ENCODE measurements at regions not wholly inside any gene's neighbourhood (a gene's known extent, or its start where the extent isn't known, plus 50 kb on each side); places are given as distances from the start of the nearest gene placed in this dataset.

- no peak for DNase-seq
These were observed 514.3 kb upstream of the JARID2 start for GRCh38 chr6:14731611-14732010.

- DNase-seq = no peak
These were observed 513.5 kb upstream of the JARID2 start for GRCh38 chr6:14732226-14732843.

DNA sequence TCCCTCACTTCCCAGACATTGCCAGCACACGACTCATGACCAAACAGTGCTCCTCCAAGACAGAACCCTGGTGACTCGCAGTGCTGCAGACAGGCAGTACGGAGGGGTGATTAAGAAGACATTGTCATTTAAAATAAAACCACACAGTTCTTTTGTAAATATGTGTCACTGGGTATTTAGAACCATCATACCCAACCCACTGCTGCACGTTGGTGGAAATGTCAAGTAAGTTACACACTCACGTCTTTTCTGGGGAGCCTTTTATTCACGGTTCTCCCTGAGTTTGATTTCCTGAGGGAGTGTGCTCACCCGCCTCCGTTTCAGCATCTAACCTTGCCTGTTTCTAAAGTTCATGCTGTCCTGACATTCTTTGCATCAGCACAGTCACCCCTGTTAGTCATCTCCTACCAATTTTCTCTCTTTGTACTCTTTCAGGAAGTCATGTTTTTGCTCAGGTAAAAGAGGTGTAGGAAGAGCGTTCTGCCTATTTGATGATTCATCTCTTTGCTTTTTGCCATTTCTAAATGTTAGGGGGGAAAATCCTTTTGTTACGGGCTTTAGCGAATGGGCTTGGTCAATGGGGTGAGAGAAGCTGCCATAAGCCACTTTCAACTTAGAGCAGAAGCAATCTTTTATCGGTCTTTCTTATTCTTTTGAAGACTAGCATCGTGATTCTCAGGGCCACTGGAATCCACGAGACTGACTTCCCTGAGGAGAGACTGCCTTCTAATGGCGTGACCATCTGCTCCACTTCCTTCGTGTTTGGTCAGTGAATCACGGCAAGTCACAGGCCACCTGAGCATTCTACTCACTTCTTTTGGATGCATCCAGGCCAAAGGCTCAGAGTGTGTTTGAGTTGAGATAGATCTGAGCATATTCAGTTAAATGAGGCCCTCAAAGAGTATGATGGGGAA is 512.8 kb upstream of the JARID2 start:
- peak; percentile 84 for DNase-seq

DNA sequence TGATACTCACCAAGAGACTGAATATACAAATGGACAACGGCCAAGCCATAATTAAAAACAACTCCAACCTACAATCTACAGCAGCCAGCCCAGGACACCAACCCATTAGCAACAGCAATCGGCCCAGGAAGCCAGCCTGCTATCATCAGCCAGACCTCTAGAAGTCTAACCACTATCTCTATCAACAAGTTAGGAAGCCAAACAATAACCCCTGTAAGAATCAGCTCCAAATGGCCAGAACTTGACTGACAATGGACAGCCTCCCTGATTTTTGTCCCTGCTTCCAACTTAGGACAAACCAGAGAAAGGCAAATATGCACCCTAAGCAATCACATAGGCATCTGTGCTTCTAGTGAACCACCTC is 511.8 kb upstream of the JARID2 start:
- DNase-seq = no peak

DNA sequence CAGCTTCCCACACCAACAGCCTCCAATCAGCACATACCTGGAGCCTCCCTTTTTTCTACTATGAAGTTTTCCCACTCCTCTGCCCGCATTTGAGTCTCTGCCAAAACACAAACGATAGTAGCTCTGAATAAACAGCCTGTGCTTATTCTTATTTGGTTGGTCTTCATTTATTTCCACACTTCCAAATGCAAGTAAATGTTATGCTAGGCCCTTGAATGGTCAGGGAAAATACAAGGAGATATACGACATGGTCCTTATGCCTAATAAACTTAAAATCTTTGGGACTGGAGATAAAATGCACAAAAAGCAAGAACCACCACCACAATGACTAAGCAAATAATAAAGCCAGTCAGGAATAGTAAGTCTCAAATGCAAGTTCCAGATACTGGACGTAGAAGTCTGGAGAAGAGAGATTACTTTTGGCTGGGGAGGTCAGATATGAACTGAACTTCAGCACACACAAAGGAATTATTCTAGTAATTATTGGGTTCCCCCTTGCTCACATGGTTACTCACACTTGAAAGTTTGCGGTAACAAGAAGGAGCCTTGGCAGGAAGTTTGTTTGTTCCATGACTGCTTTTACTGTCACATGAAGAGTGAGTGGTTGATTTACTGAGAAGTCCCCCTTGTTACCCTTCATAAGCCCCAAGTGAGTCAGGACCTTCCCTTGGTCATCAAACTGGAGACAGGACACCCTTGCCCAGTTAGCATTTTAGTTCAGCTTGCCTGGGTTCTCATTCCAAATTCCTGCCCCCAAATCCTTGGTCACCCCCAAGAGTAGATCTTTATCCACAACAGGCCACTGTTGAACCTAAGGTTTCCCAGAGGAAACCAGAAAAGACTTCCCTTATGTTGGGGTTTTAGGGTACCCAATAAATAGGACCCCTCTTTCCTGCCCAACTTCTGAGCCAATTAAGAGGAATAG is 511.2 kb upstream of the JARID2 start:
- peak; percentile 92 for DNase-seq

GRCh38 chr6:14735956-14736486 is 509.8 kb upstream of the JARID2 start:
- peak; percentile 61 for DNase-seq

DNA sequence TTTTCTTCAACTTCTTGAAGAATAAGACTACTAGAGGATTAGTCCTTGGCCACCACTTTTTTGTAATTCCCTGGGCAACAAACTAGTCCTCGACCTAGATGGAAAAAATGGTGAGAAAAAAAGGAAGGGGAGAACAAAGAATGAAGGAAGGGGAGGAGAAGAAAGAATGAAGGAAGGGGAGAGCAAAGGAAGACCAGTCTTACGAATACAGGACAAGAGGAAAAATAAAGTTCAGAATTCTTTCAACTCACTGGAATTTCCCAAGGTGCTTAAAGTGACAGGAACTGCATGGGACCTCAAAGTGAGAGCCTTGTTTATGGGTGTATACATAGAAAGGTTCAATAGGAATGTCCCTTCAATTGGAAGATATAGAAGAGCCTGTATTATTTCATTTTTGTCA is 509.3 kb upstream of the JARID2 start:
- no peak for DNase-seq

DNA sequence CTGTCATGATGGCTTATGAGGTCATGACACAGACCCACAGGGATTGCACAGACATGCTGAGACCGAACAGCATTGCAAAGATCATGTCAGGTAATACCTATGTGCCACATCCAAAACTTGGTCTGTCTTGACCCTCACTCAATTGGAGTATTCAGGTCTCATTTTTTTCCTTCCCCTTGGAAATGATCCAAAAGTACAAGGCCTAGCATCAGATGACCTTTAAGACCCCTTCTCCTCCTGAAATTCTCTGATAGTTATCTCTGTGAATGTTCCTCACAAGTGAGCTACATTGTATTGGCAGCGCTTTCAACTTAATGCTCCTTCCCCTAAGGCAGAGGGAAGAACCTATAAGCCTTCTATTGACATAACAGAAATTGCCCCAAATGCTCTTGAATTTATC is 507.4 kb upstream of the JARID2 start:
- no peak for DNase-seq

- DNase-seq = no peak
These were observed 506.9 kb upstream of the JARID2 start for GRCh38 chr6:14738933-14739332.

DNA sequence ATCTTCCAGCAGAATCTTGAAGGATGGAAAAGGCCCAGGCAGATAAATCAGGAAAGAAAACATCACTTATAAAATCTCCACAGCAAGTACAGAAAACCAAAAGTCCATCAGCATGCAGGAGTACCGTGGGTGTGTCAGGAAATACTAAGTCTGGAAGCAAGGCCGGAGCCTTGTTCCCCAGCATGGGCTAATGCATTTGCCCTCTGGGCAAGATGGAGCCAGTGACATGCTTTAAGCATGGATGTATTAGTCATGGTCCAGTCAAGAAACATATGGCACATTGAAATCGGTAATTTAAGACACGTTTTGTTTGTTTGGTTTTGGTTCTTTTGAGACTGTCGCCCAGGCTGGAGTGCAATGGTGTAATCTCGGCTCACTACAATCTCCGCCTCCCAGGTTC is 506.0 kb upstream of the JARID2 start:
- DNase-seq = no peak

DNA sequence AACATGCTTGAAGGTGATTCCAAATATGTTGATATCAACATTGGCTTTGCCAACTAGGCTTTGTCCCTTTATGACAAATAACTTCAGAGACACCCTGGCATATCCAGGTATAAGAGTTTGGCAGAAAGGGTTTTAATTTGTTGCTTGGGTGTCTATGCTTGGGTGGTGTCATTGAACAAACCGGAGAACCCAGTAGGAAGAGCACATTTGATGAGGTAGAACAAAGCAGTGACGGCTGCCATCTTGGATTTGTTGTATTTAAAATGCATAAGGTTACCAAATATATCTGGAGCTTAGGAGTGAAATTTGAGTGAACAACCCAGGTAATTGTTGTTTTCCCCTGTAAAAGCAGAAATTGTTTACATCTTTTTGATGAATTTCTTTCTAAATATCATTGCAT is 503.7 kb upstream of the JARID2 start:
- DNase-seq = no peak

- DNase-seq = no peak
These were observed 503.2 kb upstream of the JARID2 start for GRCh38 chr6:14742680-14743079.

GRCh38 chr6:14743144-14743473 is 502.8 kb upstream of the JARID2 start:
- no peak for DNase-seq

DNA sequence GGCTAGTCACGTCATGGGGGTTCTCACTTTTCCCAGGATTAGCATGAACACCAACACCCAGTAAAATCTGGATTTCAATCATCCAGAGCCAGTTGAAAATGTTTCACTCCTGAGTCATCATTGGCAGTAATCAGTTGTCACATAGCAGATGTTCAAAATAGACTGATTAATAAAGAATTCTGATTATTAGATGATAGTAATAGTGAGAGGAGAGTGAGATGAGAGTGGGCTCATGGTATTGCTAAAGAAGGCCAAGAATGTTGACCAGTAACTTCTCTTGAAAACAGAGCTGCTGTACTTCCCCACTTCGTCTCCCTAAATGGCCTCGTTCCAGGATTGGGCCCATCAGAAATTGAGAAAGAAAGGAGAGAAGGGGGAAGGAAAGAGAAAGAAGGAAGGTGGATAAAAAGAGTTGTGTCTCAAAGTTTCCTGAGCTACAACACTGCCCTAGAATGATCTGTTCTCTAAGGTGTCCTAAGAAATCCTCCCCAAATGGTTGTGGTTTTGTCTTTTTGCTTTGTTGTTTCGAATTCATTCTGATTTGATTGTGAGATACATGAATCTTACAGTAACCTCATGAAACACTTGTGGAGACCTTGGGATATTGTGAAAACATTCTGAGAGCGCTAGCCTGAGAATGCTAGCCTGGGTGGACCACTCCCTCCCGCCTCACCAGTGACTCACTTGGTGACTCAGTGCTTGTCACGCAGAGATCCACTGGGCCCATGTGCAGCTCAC is 502.2 kb upstream of the JARID2 start:
- peak; percentile 94 for DNase-seq

DNA sequence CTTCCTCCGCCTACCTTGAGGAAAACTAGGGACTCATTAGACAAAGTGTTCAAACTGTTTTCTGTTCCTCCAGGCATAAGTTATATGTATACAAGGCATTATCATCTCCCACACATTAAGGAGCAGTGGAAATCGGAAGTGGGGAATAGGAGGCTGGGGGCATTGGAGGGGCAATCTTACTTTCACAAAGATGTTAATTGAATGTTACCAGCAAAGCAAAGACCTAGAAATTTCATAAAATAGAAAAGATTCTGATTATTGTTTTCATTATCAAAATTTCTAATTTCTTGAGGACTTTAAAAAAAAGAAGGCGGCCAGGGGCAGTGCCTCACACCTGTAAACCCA is 501.7 kb upstream of the JARID2 start:
- no peak for DNase-seq

- DNase-seq = no peak
These were observed 499.6 kb upstream of the JARID2 start for GRCh38 chr6:14746139-14746837.

- DNase-seq = peak; percentile 63
These were observed 497.9 kb upstream of the JARID2 start for GRCh38 chr6:14747881-14748520.

DNA sequence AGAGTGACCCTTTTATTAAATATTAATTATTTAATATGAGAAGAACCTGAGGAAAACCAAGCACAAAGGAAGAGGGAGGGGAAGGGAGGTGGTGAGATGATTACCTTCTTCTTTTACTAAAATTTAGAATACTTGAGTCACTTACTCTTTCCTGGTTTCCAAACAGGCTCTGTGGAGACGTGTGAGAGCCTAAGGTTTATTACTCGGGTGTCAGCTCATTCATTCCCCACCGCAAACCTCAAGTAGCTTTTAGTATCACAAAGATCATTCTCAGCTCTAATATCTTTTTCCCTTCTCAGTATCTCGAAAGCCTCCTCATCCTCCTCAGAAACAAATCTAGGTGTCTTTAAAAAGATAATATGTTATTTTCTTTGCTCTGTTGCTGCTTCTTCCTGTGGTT is 497.2 kb upstream of the JARID2 start:
- peak; percentile 88 for DNase-seq

- DNase-seq = no peak
These were observed 495.7 kb upstream of the JARID2 start for GRCh38 chr6:14750059-14750661.

GRCh38 chr6:14751645-14752175 is 494.2 kb upstream of the JARID2 start:
- no peak for DNase-seq
